22Rv1 (cell line): ENCODE measurements at regions not wholly inside any gene's neighbourhood (a gene's known extent, or its start where the extent isn't known, plus 50 kb on each side); places are given as distances from the start of the nearest gene placed in this dataset.

Source experiments
- ZFX ChIP-seq: fragments of 450-650 bp; IDR thresholded peaks from 2 replicates; pipeline ENCODE4 v1.6.1; 2017; ENCODE audit warnings: antibody characterized with exemption, borderline replicate concordance
- TF ChIP-seq, protein P1 (sequence below): fragments of 450-650 bp; IDR thresholded peaks from 2 replicates; pipeline ENCODE4 v1.5.1; 2017; ENCODE audit warnings: mild to moderate bottlenecking

DNA sequence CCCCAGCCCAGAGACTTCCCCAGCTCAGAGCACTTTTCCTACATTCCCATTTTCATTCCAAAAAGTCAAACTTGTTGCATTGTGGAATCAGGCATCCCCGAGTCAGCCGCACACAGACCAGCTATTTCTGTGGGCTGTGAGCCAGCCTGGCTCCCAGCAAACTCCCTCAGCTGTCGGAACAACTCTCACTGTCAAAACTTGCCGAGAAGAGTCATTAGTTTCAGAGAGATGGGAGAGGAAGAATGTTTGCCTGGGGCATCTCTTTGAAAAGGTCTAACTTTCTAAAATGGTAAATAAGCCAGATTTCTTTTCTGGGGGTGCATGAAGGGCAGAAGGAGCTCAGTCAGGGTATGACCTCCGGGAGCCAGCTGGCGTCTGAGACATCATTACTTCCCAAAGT lies 280.0 kb downstream of the TMEM114 start:
- TF ChIP-seq, protein P1, sequence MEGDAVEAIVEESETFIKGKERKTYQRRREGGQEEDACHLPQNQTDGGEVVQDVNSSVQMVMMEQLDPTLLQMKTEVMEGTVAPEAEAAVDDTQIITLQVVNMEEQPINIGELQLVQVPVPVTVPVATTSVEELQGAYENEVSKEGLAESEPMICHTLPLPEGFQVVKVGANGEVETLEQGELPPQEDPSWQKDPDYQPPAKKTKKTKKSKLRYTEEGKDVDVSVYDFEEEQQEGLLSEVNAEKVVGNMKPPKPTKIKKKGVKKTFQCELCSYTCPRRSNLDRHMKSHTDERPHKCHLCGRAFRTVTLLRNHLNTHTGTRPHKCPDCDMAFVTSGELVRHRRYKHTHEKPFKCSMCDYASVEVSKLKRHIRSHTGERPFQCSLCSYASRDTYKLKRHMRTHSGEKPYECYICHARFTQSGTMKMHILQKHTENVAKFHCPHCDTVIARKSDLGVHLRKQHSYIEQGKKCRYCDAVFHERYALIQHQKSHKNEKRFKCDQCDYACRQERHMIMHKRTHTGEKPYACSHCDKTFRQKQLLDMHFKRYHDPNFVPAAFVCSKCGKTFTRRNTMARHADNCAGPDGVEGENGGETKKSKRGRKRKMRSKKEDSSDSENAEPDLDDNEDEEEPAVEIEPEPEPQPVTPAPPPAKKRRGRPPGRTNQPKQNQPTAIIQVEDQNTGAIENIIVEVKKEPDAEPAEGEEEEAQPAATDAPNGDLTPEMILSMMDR, result no peak
- no peak for TF ChIP-seq ZFX
